ENCODE measurements at regions not wholly inside any gene's neighbourhood (a gene's known extent, or its start where the extent isn't known, plus 50 kb on each side); places are given as distances from the start of the nearest gene placed in this dataset.

GRCh38 chr19:29264897-29265296 lies 51.9 kb upstream of the UQCRFS1 start:
- no peak for TF ChIP-seq ZNF416 (CRISPR knock-in tag; IDR thresholded peaks at IDR 0.05)
- no peak for TF ChIP-seq ZBTB43 (CRISPR knock-in tag; IDR thresholded peaks at IDR 0.05)
- TF ChIP-seq IRF1 (CRISPR knock-in tag; IDR thresholded peaks at IDR 0.05): no peak
- TF ChIP-seq CREM (CRISPR knock-in tag; IDR thresholded peaks at IDR 0.05): no peak
- no peak for TF ChIP-seq CTCF (IDR thresholded peaks at IDR 0.05)
- TF ChIP-seq ATF1 (CRISPR knock-in tag; IDR thresholded peaks at IDR 0.05): no peak
- TF ChIP-seq PRDM15 (CRISPR knock-in tag; IDR thresholded peaks at IDR 0.05): no peak
- TF ChIP-seq ARID4B (CRISPR knock-in tag; IDR thresholded peaks at IDR 0.05; ENCODE audit: borderline replicate concordance): no peak
- TF ChIP-seq RELA (CRISPR knock-in tag; IDR thresholded peaks at IDR 0.05; ENCODE audit: borderline replicate concordance): no peak
- TF ChIP-seq FOXK1 (CRISPR knock-in tag; IDR thresholded peaks at IDR 0.05): no peak
- TF ChIP-seq MXD4 (CRISPR knock-in tag; IDR thresholded peaks at IDR 0.05; ENCODE audit: borderline replicate concordance): no peak
- no peak for TF ChIP-seq CBFB (CRISPR knock-in tag; IDR thresholded peaks at IDR 0.05; ENCODE audit: low read depth)

Measured in WTC11 (cell line).